ENCODE measurements at regions not wholly inside any gene's neighbourhood (a gene's known extent, or its start where the extent isn't known, plus 50 kb on each side); places are given as distances from the start of the nearest gene placed in this dataset.

DNA sequence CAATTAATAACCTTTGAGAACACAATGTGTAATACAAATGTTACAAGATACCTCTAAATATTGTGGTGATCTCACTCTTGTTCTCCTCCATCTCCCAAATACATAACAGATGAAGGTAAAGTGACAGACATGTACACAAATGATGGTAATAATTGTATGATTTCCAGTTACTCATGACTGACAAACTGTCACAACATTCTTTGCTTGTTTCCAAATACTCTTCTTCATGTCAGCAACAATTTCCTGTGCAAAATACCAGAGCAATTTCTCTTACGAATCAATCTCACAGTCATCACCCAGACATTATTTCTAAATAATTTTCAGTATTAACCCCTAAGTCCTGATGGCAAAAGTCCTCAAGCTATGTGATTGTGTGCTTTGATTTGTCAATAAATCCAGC lies 92.9 kb downstream of the RPS12 start:
- Histone ChIP-seq H3K27ac (ENCODE audit: low read depth in 2 of 2, low read length in 2 of 2) (no peak overlapping the region), H3K9ac (ENCODE audit: low read depth in 1 of 2, low read length in 2 of 2) (no peak overlapping the region), H3K27me3 (ENCODE audit: control insufficient read depth in 2 of 2, insufficient read depth in 2 of 2, low read length in 2 of 2) (no peaks in the 10 kb centered on the region), H3K4me3 (ENCODE audit: low read length in 2 of 2) (no peak overlapping the region), H3K36me3 (ENCODE audit: control insufficient read depth in 2 of 2, insufficient read depth in 2 of 2, low read length in 2 of 2) (no peaks in the 10 kb centered on the region), H3K9me3 (ENCODE audit: control insufficient read depth in 2 of 2, low read length in 2 of 2) (no peaks in the 10 kb centered on the region), H3K4me1 (ENCODE audit: control insufficient read depth in 2 of 2, insufficient read depth in 2 of 2, low read length in 2 of 2) (no peaks in the 10 kb centered on the region)

DNA sequence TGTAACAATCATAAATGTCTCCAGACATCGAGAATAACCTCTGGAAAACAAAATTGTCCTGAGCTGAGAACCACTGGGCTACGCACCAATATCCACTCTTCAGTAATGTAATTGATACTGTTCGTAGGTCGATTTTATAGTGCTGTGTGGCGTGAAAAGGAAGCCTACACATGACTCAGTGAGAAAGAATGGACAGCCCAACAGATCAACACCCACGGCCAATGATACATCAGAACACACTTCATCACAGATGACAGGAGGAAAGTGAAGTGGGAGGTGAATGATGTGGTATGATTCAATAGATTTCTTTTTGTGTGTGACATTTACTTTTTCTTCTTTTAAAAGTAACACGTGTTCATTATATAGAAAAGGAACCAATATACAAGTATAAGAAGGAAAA lies 93.5 kb downstream of the RPS12 start:
- Histone ChIP-seq H3K27ac (ENCODE audit: low read depth in 2 of 2, low read length in 2 of 2) (no peak overlapping the region), H3K9me3 (ENCODE audit: control insufficient read depth in 2 of 2, low read length in 2 of 2) (no peaks in the 10 kb centered on the region), H3K9ac (ENCODE audit: low read depth in 1 of 2, low read length in 2 of 2) (no peak overlapping the region), H3K4me1 (ENCODE audit: control insufficient read depth in 2 of 2, insufficient read depth in 2 of 2, low read length in 2 of 2) (no peaks in the 10 kb centered on the region), H3K4me3 (ENCODE audit: low read length in 2 of 2) (no peak overlapping the region), H3K27me3 (ENCODE audit: control insufficient read depth in 2 of 2, insufficient read depth in 2 of 2, low read length in 2 of 2) (no peaks in the 10 kb centered on the region), H3K36me3 (ENCODE audit: control insufficient read depth in 2 of 2, insufficient read depth in 2 of 2, low read length in 2 of 2) (no peaks in the 10 kb centered on the region)

GRCh38 chr6:132909742-132910141 lies 95.4 kb downstream of the RPS12 start:
- Histone ChIP-seq H3K36me3 (ENCODE audit: control insufficient read depth in 2 of 2, insufficient read depth in 2 of 2, low read length in 2 of 2) (no peaks in the 10 kb centered on the region), H3K27me3 (ENCODE audit: control insufficient read depth in 2 of 2, insufficient read depth in 2 of 2, low read length in 2 of 2) (no peaks in the 10 kb centered on the region), H3K27ac (ENCODE audit: low read depth in 2 of 2, low read length in 2 of 2) (no peak overlapping the region), H3K9ac (ENCODE audit: low read depth in 1 of 2, low read length in 2 of 2) (no peak overlapping the region), H3K4me1 (ENCODE audit: control insufficient read depth in 2 of 2, insufficient read depth in 2 of 2, low read length in 2 of 2) (no peaks in the 10 kb centered on the region), H3K9me3 (ENCODE audit: control insufficient read depth in 2 of 2, low read length in 2 of 2) (no peaks in the 10 kb centered on the region), H3K4me3 (ENCODE audit: low read length in 2 of 2) (no peak overlapping the region)

DNA sequence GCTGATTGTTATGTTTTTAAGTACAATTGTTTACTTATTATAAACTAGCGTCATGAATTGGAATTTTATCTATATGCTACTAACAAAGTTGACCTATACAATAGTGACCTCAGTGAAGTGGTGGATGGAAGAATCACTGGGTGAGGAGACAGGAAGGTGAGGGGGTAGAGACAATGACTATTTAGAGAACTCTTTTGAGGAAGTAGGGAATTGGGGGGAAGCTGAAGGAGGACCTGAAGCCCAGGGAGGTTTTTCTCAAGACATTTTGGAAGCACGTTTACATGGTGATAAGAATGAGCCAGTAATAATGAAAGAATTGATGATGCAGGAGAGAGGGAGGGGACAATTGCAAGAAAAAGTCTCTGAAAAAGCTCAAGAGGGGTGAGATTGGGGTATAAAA lies 96.4 kb downstream of the RPS12 start:
- Histone ChIP-seq H3K9ac (ENCODE audit: low read depth in 1 of 2, low read length in 2 of 2) (no peak overlapping the region), H3K4me3 (ENCODE audit: low read length in 2 of 2) (no peak overlapping the region), H3K9me3 (ENCODE audit: control insufficient read depth in 2 of 2, low read length in 2 of 2) (no peaks in the 10 kb centered on the region), H3K27ac (ENCODE audit: low read depth in 2 of 2, low read length in 2 of 2) (no peak overlapping the region), H3K27me3 (ENCODE audit: control insufficient read depth in 2 of 2, insufficient read depth in 2 of 2, low read length in 2 of 2) (no peaks in the 10 kb centered on the region), H3K4me1 (ENCODE audit: control insufficient read depth in 2 of 2, insufficient read depth in 2 of 2, low read length in 2 of 2) (no peaks in the 10 kb centered on the region), H3K36me3 (ENCODE audit: control insufficient read depth in 2 of 2, insufficient read depth in 2 of 2, low read length in 2 of 2) (no peaks in the 10 kb centered on the region)

DNA sequence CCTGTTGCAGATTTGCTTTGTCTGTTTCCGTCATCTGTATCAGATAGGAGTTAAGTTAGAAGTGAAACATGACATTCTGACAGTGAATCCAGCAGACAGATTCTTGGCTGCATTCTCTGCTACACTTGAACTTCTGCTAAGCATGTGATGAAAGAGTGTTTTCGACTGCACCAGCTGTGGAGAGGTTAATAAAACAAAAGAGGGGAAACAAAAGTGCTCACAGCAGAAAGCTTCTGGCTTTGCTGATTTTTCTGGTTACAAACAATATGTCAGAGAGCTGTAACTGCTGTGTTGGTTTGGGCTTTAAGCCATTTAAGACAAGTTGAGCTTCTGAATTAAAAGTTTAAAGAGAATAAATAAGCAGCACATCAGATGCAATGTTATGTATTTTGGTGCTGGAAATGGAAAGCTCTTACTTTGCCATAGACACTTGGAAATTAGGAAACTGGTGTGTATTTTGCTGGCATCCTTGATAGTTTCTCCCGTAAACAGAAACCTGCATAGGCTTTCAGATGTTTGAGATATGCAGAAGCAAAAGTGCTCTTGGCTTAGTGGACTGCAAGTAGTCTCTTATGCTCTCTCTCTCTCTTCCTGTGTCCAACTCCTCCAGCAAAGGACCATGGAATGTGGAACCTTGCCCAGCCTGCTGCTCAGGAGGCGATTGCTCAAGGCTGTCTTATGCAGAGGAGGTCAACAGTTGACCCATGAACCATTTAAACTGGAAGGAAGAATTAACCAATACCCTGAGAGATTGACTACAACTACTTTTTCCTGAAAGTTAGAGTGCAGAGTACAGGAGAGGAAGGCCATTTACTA lies 104.9 kb downstream of the RPS12 start:
- Histone ChIP-seq H3K4me1 (ENCODE audit: control insufficient read depth in 2 of 2, insufficient read depth in 2 of 2, low read length in 2 of 2) (no peaks in the 10 kb centered on the region), H3K4me3 (ENCODE audit: low read length in 2 of 2) (no peak overlapping the region), H3K9ac (ENCODE audit: low read depth in 1 of 2, low read length in 2 of 2) (no peak overlapping the region), H3K27ac (ENCODE audit: low read depth in 2 of 2, low read length in 2 of 2) (no peak overlapping the region), H3K9me3 (ENCODE audit: control insufficient read depth in 2 of 2, low read length in 2 of 2) (no peaks in the 10 kb centered on the region), H3K36me3 (ENCODE audit: control insufficient read depth in 2 of 2, insufficient read depth in 2 of 2, low read length in 2 of 2) (no peaks in the 10 kb centered on the region), H3K27me3 (ENCODE audit: control insufficient read depth in 2 of 2, insufficient read depth in 2 of 2, low read length in 2 of 2) (no peaks in the 10 kb centered on the region)

DNA sequence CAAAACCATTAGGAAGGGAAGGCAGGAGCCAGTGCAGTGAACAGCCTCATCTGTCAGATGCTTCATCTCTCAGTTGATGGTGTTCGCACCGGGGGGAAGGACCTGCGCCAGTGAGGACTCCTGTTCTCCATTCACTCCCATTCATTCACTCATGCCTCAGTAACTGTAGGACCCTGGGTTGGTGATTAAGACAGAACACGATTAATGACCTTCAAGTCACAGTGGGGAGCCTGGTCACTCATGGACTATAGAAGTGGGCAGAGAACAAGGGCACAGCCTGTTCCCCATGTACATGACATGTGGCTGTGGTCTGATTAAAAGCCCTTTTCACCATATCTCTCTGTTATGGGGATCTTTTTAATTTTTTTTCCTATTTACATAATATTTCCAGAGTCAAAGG lies 113.3 kb downstream of the RPS12 start:
- H3K4me1 ChIP-seq (ENCODE audit: control insufficient read depth in 2 of 2, insufficient read depth in 2 of 2, low read length in 2 of 2): no peaks in the 10 kb centered on the region
- no peak overlapping the region for H3K9ac ChIP-seq (ENCODE audit: low read depth in 1 of 2, low read length in 2 of 2)
- H3K9me3 ChIP-seq (ENCODE audit: control insufficient read depth in 2 of 2, low read length in 2 of 2): no peaks in the 10 kb centered on the region
- no peak overlapping the region for H3K4me3 ChIP-seq (ENCODE audit: low read length in 2 of 2)
- H3K36me3 ChIP-seq (ENCODE audit: control insufficient read depth in 2 of 2, insufficient read depth in 2 of 2, low read length in 2 of 2): no peaks in the 10 kb centered on the region
- no peak overlapping the region for H3K27ac ChIP-seq (ENCODE audit: low read depth in 2 of 2, low read length in 2 of 2)
- H3K27me3 ChIP-seq (ENCODE audit: control insufficient read depth in 2 of 2, insufficient read depth in 2 of 2, low read length in 2 of 2): no peaks in the 10 kb centered on the region

DNA sequence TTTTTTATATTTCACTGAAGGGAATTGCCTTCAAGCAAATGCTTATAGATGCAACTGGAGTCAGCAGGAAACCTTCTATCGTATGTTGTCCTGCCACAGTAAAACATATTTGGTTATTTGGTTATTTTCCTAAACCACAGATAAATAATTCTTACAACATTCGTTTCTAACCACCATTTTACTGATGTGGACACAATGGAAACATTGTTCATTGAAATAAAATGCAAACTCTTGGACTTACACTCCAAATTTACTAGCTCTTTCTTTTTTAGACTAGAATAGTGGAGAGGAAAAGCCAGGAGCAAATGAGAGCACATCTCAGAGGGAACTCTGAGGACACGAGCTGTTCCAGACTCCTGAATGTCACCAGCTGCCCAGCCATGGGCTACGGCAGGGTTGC lies 114.8 kb downstream of the RPS12 start:
- Histone ChIP-seq H3K27ac (ENCODE audit: low read depth in 2 of 2, low read length in 2 of 2) (no peak overlapping the region), H3K27me3 (ENCODE audit: control insufficient read depth in 2 of 2, insufficient read depth in 2 of 2, low read length in 2 of 2) (no peaks in the 10 kb centered on the region), H3K9me3 (ENCODE audit: control insufficient read depth in 2 of 2, low read length in 2 of 2) (no peaks in the 10 kb centered on the region), H3K36me3 (ENCODE audit: control insufficient read depth in 2 of 2, insufficient read depth in 2 of 2, low read length in 2 of 2) (no peaks in the 10 kb centered on the region), H3K9ac (ENCODE audit: low read depth in 1 of 2, low read length in 2 of 2) (no peak overlapping the region), H3K4me1 (ENCODE audit: control insufficient read depth in 2 of 2, insufficient read depth in 2 of 2, low read length in 2 of 2) (no peaks in the 10 kb centered on the region), H3K4me3 (ENCODE audit: low read length in 2 of 2) (no peak overlapping the region)

DNA sequence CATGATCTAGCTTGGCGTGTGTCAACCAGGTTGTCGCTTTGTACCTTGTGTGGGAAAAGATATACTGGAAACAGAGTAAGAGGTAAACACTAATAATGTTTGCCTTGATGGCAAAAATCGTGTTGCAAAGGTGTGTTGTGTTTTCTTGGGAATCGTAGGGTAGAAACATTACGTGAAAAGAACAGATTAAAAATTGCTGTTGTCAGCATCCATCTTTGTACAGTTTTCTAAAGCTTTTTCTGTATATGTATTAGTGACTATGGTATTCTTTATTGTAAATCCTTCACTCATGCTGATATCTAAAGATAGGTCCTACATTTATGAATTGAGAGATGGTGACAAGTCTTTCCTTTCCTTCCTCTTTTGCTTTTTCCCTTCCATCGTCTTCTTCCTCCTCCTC lies 116.9 kb downstream of the RPS12 start:
- Histone ChIP-seq H3K36me3 (ENCODE audit: control insufficient read depth in 2 of 2, insufficient read depth in 2 of 2, low read length in 2 of 2) (no peaks in the 10 kb centered on the region), H3K9me3 (ENCODE audit: control insufficient read depth in 2 of 2, low read length in 2 of 2) (no peaks in the 10 kb centered on the region), H3K27ac (ENCODE audit: low read depth in 2 of 2, low read length in 2 of 2) (no peak overlapping the region), H3K4me3 (ENCODE audit: low read length in 2 of 2) (no peak overlapping the region), H3K27me3 (ENCODE audit: control insufficient read depth in 2 of 2, insufficient read depth in 2 of 2, low read length in 2 of 2) (peaks cover 0 to 5% of the 10 kb centered on the region in 2 donors), H3K9ac (ENCODE audit: low read depth in 1 of 2, low read length in 2 of 2) (no peak overlapping the region), H3K4me1 (ENCODE audit: control insufficient read depth in 2 of 2, insufficient read depth in 2 of 2, low read length in 2 of 2) (no peaks in the 10 kb centered on the region)

- Histone ChIP-seq H3K9ac (ENCODE audit: low read depth in 1 of 2, low read length in 2 of 2) (no peak overlapping the region), H3K27me3 (ENCODE audit: control insufficient read depth in 2 of 2, insufficient read depth in 2 of 2, low read length in 2 of 2) (peaks cover 0 to 5% of the 10 kb centered on the region in 2 donors), H3K27ac (ENCODE audit: low read depth in 2 of 2, low read length in 2 of 2) (no peak overlapping the region), H3K9me3 (ENCODE audit: control insufficient read depth in 2 of 2, low read length in 2 of 2) (no peaks in the 10 kb centered on the region), H3K4me1 (ENCODE audit: control insufficient read depth in 2 of 2, insufficient read depth in 2 of 2, low read length in 2 of 2) (no peaks in the 10 kb centered on the region), H3K4me3 (ENCODE audit: low read length in 2 of 2) (no peak overlapping the region), H3K36me3 (ENCODE audit: control insufficient read depth in 2 of 2, insufficient read depth in 2 of 2, low read length in 2 of 2) (no peaks in the 10 kb centered on the region)
Observed at GRCh38 chr6:132931936-132932514, 117.7 kb downstream of the RPS12 start.

DNA sequence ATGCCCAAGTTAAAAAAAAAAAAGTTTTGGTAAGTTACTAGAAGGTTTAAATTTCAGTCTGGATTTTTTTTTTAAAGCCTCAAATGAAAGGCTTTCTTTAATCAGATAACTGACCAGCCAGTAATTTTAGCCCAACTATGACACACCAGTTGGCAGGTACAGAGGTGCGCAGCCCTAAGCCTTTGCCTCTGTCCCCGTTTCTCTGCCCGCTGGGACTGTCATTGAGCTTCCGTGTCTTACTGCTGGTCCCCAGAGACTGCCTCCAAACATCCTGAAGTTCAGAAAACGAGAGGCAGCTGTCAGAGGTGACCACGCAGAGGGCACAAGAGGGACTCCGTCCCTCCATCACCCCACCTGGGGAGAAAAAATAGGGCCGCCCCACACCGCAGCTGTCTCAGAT lies 118.2 kb downstream of the RPS12 start:
- Histone ChIP-seq H3K9me3 (ENCODE audit: control insufficient read depth in 2 of 2, low read length in 2 of 2) (no peaks in the 10 kb centered on the region), H3K4me3 (ENCODE audit: low read length in 2 of 2) (no peak overlapping the region)

More for the DNA sequence above, 118.2 kb downstream of the RPS12 start:
- peaks cover 0 to 5% of the 10 kb centered on the region in 2 donors for H3K27me3 ChIP-seq (ENCODE audit: control insufficient read depth in 2 of 2, insufficient read depth in 2 of 2, low read length in 2 of 2)
- no peaks in the 10 kb centered on the region for H3K4me1 ChIP-seq (ENCODE audit: control insufficient read depth in 2 of 2, insufficient read depth in 2 of 2, low read length in 2 of 2)
- no peak overlapping the region for H3K27ac ChIP-seq (ENCODE audit: low read depth in 2 of 2, low read length in 2 of 2)
- no peaks in the 10 kb centered on the region for H3K36me3 ChIP-seq (ENCODE audit: control insufficient read depth in 2 of 2, insufficient read depth in 2 of 2, low read length in 2 of 2)
- H3K9ac ChIP-seq (ENCODE audit: low read depth in 1 of 2, low read length in 2 of 2): no peak overlapping the region
